K562 (cell line): ENCODE measurements at regions not wholly inside any gene's neighbourhood (a gene's known extent, or its start where the extent isn't known, plus 50 kb on each side); places are given as distances from the start of the nearest gene placed in this dataset.

Experiments used
- ATAC-seq: fragments of 200-7000 bp; cut with Tn5 transposase; 3 replicates; pipeline ENCODE4 v1.9.1; 2020; ENCODE audit warnings: moderate library complexity
- BruUV-seq: library from RNA; stranded (reverse); fragments of 400-500 nt; replicated peaks from 2 replicates; lab custom pipeline; 2021; lab: Mats Ljungman, UMichigan
- CTCF ChIA-PET: fragments of 300-600 bp; formaldehyde crosslinking; extraction: SDS; loops from one replicate; lab custom pipeline; 2021; ENCODE audit warnings: low intra/inter-chr PET ratio; lab: Yijun Ruan, JAX
- POLR2A ChIA-PET: fragments of 300-600, 350-650 bp; sonication (Branson Sonifier 250); formaldehyde crosslinking; extraction: SDS; loops from one replicate; lab custom pipeline; 2021; ENCODE audit warnings: antibody characterized with exemption, inconsistent platforms; lab: Yijun Ruan, JAX
- DNase-seq, 4 experiments: peaks; one replicate each; pipeline versions ENCODE4 v3.0.0 to v3.0.0-alpha.2; 2011 to 2018; ENCODE audit warnings: low spot score in 3 of 4, mixed read lengths in 3 of 4; ENCODE audit errors: extremely low read depth in 1 of 4
- FAIRE-seq: peaks from 2 replicates; lab custom pipeline; 2011; peaks lifted over from hg19 to GRCh38; lab: Jason Lieb, UNC
- H2AFZ ChIP-seq: 2 replicates; pipeline ENCODE4 v1.6.0; 2011; ENCODE audit warnings: low read depth, low read length, control low read depth, inconsistent platforms
- H3K27ac ChIP-seq: fragments of 200-600 bp; 3 replicates; pipeline ENCODE4 v1.8.0; 2011; ENCODE audit warnings: low read depth, mild to moderate bottlenecking, control low read depth, inconsistent platforms, low read length, moderate library complexity, mixed read lengths; ENCODE audit errors: extremely low read depth
- H3K27me3 ChIP-seq, 2 experiments: fragments of 300-600 bp in 1 of 2; 2 replicates in 1 of 2; 3 replicates in 1 of 2; pipeline versions ENCODE4 v1.6.0 to v1.8.0; 2011; ENCODE audit warnings: inconsistent platforms in 2 of 2, low read length in 2 of 2, mild to moderate bottlenecking in 1 of 2, mixed read lengths in 1 of 2, moderate library complexity in 1 of 2; ENCODE audit not compliant: control insufficient read depth in 2 of 2, insufficient read depth in 2 of 2
- H3K36me3 ChIP-seq: fragments of 300-600 bp; 3 replicates; pipeline ENCODE4 v1.8.0; 2011; ENCODE audit warnings: mild to moderate bottlenecking, low read length, inconsistent platforms; ENCODE audit not compliant: control insufficient read depth, insufficient read depth
- H3K4me1 ChIP-seq, 2 experiments: fragments of 200-600 bp in 1 of 2; replicated peaks in 1 of 2; 2 replicates in 1 of 2; 3 replicates in 1 of 2; pipeline versions ENCODE4 v1.5.1 to v1.8.0; 2011; ENCODE audit warnings: inconsistent platforms in 2 of 2, low read length in 2 of 2, mild to moderate bottlenecking in 1 of 2, mixed read lengths in 1 of 2, moderate library complexity in 1 of 2; ENCODE audit not compliant: control insufficient read depth in 2 of 2, insufficient read depth in 2 of 2
- H3K4me2 ChIP-seq: 2 replicates; pipeline ENCODE4 v1.6.1; 2011; ENCODE audit warnings: low read length, control low read depth, inconsistent platforms, mixed read lengths; ENCODE audit not compliant: insufficient read depth
- H3K4me3 ChIP-seq: fragments of 200-600 bp; sonication (generic), shearing (Covaris generic); 2 replicates; pipeline ENCODE4 v1.5.1; 2016; ENCODE audit warnings: control low read depth, inconsistent platforms
- H3K79me2 ChIP-seq: fragments of 200-600 bp; 3 replicates; pipeline ENCODE4 v1.8.0; 2011; ENCODE audit warnings: low read length, inconsistent platforms; ENCODE audit not compliant: control insufficient read depth, insufficient read depth
- H3K9ac ChIP-seq, 2 experiments: 2 replicates each; pipeline versions ENCODE4 v1.6.0 to v1.6.1; 2011; ENCODE audit warnings: low read depth in 2 of 2, low read length in 2 of 2, control low read depth in 1 of 2, inconsistent platforms in 1 of 2, mild to moderate bottlenecking in 1 of 2, mixed read lengths in 1 of 2; ENCODE audit not compliant: insufficient read depth in 1 of 2
- H3K9me1 ChIP-seq: one replicate; pipeline ENCODE4 v1.6.0; 2011; ENCODE audit warnings: inconsistent platforms, mild to moderate bottlenecking, low read length, moderate library complexity; ENCODE audit not compliant: control insufficient read depth, insufficient read depth
- H3K9me3 ChIP-seq: replicated peaks from 2 replicates; pipeline ENCODE4 v1.5.1; 2011; ENCODE audit warnings: low read depth, low read length, inconsistent platforms; ENCODE audit not compliant: control insufficient read depth, insufficient read depth
- H4K20me1 ChIP-seq: replicated peaks from 2 replicates; pipeline ENCODE4 v1.6.1; 2011; ENCODE audit warnings: low read length, inconsistent platforms, mixed read lengths; ENCODE audit not compliant: control insufficient read depth, insufficient read depth
- CAMTA2 ChIP-seq: fragments of 250-450 bp; sonication (Bioruptor Pico); conservative IDR thresholded peaks from 2 replicates; pipeline ENCODE4 v1.5.1; 2022
- CHCHD3 ChIP-seq: fragments of 250-450 bp; sonication (Bioruptor Pico); IDR thresholded peaks from 2 replicates; pipeline ENCODE4 v2.1.2; 2022; ENCODE audit warnings: mild to moderate bottlenecking
- DPF2 ChIP-seq: fragments of 450-650 bp; IDR thresholded peaks from 2 replicates; pipeline ENCODE4 v1.6.1; 2016
- EHMT2 ChIP-seq: fragments of 450-650 bp; IDR thresholded peaks from 2 replicates; pipeline ENCODE4 v1.6.1; 2018; ENCODE audit warnings: antibody characterized with exemption
- MBD2 ChIP-seq: sonication (generic); IDR thresholded peaks from 2 replicates; pipeline ENCODE4 v1.6.1; 2016; ENCODE audit warnings: low read depth, borderline replicate concordance
- NCOA2 ChIP-seq, 2 experiments: fragments of 450-650 bp; IDR thresholded peaks; 2 replicates each; pipeline ENCODE4 v1.6.1; 2018; ENCODE audit warnings: mild to moderate bottlenecking in 2 of 2, moderate library complexity in 1 of 2; ENCODE audit not compliant: partially characterized antibody in 2 of 2
- SOX6 ChIP-seq: fragments of 450-650 bp; IDR thresholded peaks from 2 replicates; pipeline ENCODE4 v1.6.1; 2014; ENCODE audit warnings: mild to moderate bottlenecking
- TFE3 ChIP-seq: fragments of 450-650 bp; formaldehyde crosslinking; IDR thresholded peaks from 2 replicates; pipeline ENCODE4 v1.4.0; 2020; ENCODE audit warnings: mild to moderate bottlenecking, mixed read lengths
- ZBTB49 ChIP-seq: sonication (generic); formaldehyde crosslinking; IDR thresholded peaks from 2 replicates; pipeline ENCODE4 v1.8.0; 2022; ENCODE audit warnings: missing genetic modification reagents, mild to moderate bottlenecking, borderline replicate concordance
- ZNF398 ChIP-seq: fragments of 250-450 bp; sonication (Bioruptor Pico); IDR thresholded peaks from 2 replicates; pipeline ENCODE4 v1.8.0; 2021; ENCODE audit warnings: moderate library complexity, mild to moderate bottlenecking, inconsistent platforms
- ZNF717 ChIP-seq: fragments of 250-450 bp; sonication (Bioruptor Pico); IDR thresholded peaks from 2 replicates; pipeline ENCODE4 v1.5.0; 2021
- WGBS: fragments of 100-300 bp; shearing (Covaris generic); methylation state at CpG from one replicate; pipeline ENCODE4 v1.1.6; 2016; ENCODE audit warnings: low coverage, mixed read lengths; ENCODE audit not compliant: insufficient coverage; ENCODE audit errors: missing lambda C conversion rate; 5-methylcytosine and 5-hydroxymethylcytosine counted together
- in situ Hi-C: fragments of 300-500 bp; cut with MboI; formaldehyde crosslinking; loops from 4 replicates; pipeline ENCODE4 v1.15.0; 2018; ENCODE audit warnings: inconsistent platforms, mixed read lengths
- intact Hi-C: fragments of 100-400 bp; cut with micrococcal nuclease; formaldehyde crosslinking; loops from 2 replicates; pipeline ENCODE4 v1.14.2; 2022
- TF ChIP-seq, protein P1 (sequence below): fragments of 250-450 bp; sonication (Bioruptor Pico); IDR thresholded peaks from 2 replicates; pipeline ENCODE4 v1.5.0; 2020; ENCODE audit warnings: mild to moderate bottlenecking

- no peak for TF ChIP-seq ZBTB49 (CRISPR knock-in tag)
These were observed 530.7 kb upstream of the MAP3K7 start (continued) for GRCh38 chr6:91117550-91117949.

DNA sequence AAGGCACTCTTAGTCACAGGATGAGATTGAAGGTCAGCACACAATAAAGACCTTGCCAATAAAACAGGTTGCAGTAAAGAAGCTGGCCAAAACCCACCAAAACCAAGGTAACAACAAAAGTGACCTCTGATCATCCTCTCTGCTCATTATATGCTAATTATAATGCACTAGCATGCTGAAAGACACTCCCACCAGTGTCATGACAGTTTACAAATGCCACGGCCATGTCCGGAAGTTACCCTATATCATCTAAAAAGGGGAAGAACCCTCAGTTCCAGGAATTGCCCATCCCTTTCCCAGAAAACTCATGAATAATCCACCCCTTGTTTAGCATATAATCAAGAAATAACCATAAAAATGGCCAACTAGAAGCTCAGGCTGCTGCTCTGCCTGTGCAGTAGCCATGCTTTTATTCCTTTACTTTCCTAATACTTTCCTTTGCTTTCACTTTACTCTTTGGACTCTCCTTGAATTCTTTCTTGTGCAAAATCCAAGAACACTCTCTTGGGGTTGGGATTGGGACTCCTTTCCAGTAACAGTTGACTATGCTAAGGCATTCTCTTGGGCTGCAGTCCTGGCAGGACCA, 527.3 kb upstream of the MAP3K7 start:
- WGBS = 0% methylated on average over 2 of the region's 2 CpGs
- no peak overlapping the region for H3K27ac ChIP-seq
- in situ Hi-C loops = no loop called here
- TF ChIP-seq TFE3 (CRISPR knock-in tag) (no peak), EHMT2 (no peak), MBD2 (no peak), SOX6 (no peak), CAMTA2 (no peak), NCOA2 (IDR thresholded peaks at IDR 0.05; ENCODE audit: partially characterized antibody in 2 of 2) (no peak), CHCHD3 (no peak), DPF2 (no peak), ZNF717 (CRISPR knock-in tag) (no peak), ZNF398 (no peak)
- TF ChIP-seq, protein P1, sequence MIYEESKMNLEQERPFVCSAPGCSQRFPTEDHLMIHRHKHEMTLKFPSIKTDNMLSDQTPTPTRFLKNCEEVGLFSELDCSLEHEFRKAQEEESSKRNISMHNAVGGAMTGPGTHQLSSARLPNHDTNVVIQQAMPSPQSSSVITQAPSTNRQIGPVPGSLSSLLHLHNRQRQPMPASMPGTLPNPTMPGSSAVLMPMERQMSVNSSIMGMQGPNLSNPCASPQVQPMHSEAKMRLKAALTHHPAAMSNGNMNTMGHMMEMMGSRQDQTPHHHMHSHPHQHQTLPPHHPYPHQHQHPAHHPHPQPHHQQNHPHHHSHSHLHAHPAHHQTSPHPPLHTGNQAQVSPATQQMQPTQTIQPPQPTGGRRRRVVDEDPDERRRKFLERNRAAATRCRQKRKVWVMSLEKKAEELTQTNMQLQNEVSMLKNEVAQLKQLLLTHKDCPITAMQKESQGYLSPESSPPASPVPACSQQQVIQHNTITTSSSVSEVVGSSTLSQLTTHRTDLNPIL (CRISPR knock-in tag) = no peak
- H3K9me1 ChIP-seq = no peaks in the 10 kb centered on the region
- no peak overlapping the region for H2AFZ ChIP-seq
- H3K4me1 ChIP-seq = no peaks in the 10 kb centered on the region
- H3K36me3 ChIP-seq = no peaks in the 10 kb centered on the region
- H3K4me3 ChIP-seq = no peak overlapping the region
- intact Hi-C loops = no loop called here
- DNase-seq = no peak
- H3K4me2 ChIP-seq = no peak overlapping the region
- ChIA-PET POLR2A (no interaction called here), CTCF (no interaction called here)
- no peak for ATAC-seq
- H3K9ac ChIP-seq = no peak overlapping the region
- H4K20me1 ChIP-seq = no peaks in the 10 kb centered on the region
- H3K9me3 ChIP-seq = no peaks in the 10 kb centered on the region; the same call in 1 of the 2 replicates
- no peaks in the 10 kb centered on the region for H3K27me3 ChIP-seq
- FAIRE-seq = no peak
- no peaks in the 10 kb centered on the region for H3K79me2 ChIP-seq
- BruUV-seq = no TSS peak
